A549 (cell line): ENCODE measurements at regions not wholly inside any gene's neighbourhood (a gene's known extent, or its start where the extent isn't known, plus 50 kb on each side); places are given as distances from the start of the nearest gene placed in this dataset.

Source experiments
- ATAC-seq, 2 experiments: fragments of 200-7000 bp in 1 of 2; fragments of >200 bp in 1 of 2; cut with Nextera tagmentation in 1 of 2; cut with Tn5 transposase in 1 of 2; 3 replicates each; pipeline versions ENCODE4 v1.8.0 to v1.9.1; 2018 to 2020; ENCODE audit warnings: mild to moderate bottlenecking in 1 of 2, moderate library complexity in 1 of 2
- CTCF ChIA-PET: fragments of 300-600 bp; sonication (Branson Sonifier 250); formaldehyde crosslinking; extraction: SDS; loops from one replicate; lab custom pipeline; 2021; ENCODE audit warnings: antibody characterized with exemption, inconsistent platforms; lab: Yijun Ruan, JAX
- POLR2A ChIA-PET: fragments of 350-600 bp; formaldehyde crosslinking; extraction: SDS; loops from one replicate; lab custom pipeline; 2021; ENCODE audit warnings: antibody characterized with exemption, inconsistent platforms; lab: Yijun Ruan, JAX
- DNase-seq, 2 experiments: peaks; one replicate each; pipeline versions ENCODE4 v3.0.0 to v3.0.0-alpha.2; 2011 to 2016; ENCODE audit warnings: low read depth in 1 of 2, low spot score in 1 of 2
- FAIRE-seq: peaks from 2 replicates; lab custom pipeline; 2011; peaks lifted over from hg19 to GRCh38; lab: Jason Lieb, UNC
- H3K27ac ChIP-seq, 2 experiments: fragments of >200 bp; sonication (Bioruptor Twin); formaldehyde crosslinking; 3 replicates each; pipeline ENCODE4 v1.5.1; 2016 to 2017
- H3K4me1 ChIP-seq: fragments of >200 bp; sonication (Bioruptor Twin); formaldehyde crosslinking; 3 replicates; pipeline ENCODE4 v1.6.1; 2016
- H3K4me2 ChIP-seq: fragments of >200 bp; sonication (Bioruptor Twin); formaldehyde crosslinking; 3 replicates; pipeline ENCODE4 v1.6.1; 2016
- H3K4me3 ChIP-seq: fragments of >200 bp; sonication (Bioruptor Twin); formaldehyde crosslinking; 3 replicates; pipeline ENCODE4 v1.5.1; 2016
- H3K9me3 ChIP-seq: fragments of >200 bp; sonication (Bioruptor Twin); formaldehyde crosslinking; 3 replicates; pipeline ENCODE4 v1.6.1; 2016
- CBX2 ChIP-seq: fragments of 200-600 bp; sonication (generic); IDR thresholded peaks from 2 replicates; pipeline ENCODE4 v1.6.1; 2016; ENCODE audit warnings: low read depth, mild to moderate bottlenecking, borderline replicate concordance
- CBX8 ChIP-seq: fragments of 200-600 bp; sonication (generic); IDR thresholded peaks from 2 replicates; pipeline ENCODE4 v1.6.1; 2016
- EHMT2 ChIP-seq: fragments of 200-600 bp; sonication (generic); IDR thresholded peaks from 2 replicates; pipeline ENCODE4 v1.6.1; 2016; ENCODE audit warnings: antibody characterized with exemption, low read depth, mild to moderate bottlenecking, moderate library complexity
- FOSB ChIP-seq: fragments of 250-450 bp; sonication (Bioruptor Pico); IDR thresholded peaks from 2 replicates; pipeline ENCODE4 v1.5.0; 2020; ENCODE audit warnings: mild to moderate bottlenecking, moderate library complexity
- FOSL2 ChIP-seq, 2 experiments: fragments of 450-650 bp in 1 of 2; fragments of >200 bp in 1 of 2; sonication (Bioruptor Twin) in 1 of 2; formaldehyde crosslinking; IDR thresholded peaks; 2 replicates each; pipeline versions ENCODE4 v1.5.0 to v1.6.1; 2016 to 2020; ENCODE audit warnings: mild to moderate bottlenecking in 1 of 2, moderate library complexity in 1 of 2
- HDAC2 ChIP-seq: fragments of 200-600 bp; sonication (generic); IDR thresholded peaks from 2 replicates; pipeline ENCODE4 v1.6.1; 2016
- HMGXB4 ChIP-seq: fragments of 250-450 bp; sonication (Bioruptor Pico); IDR thresholded peaks from 2 replicates; pipeline ENCODE4 v1.5.0; 2021; ENCODE audit warnings: mild to moderate bottlenecking, moderate library complexity, borderline replicate concordance
- HOXB5 ChIP-seq: fragments of 250-450 bp; sonication (Bioruptor Pico); IDR thresholded peaks from 2 replicates; pipeline ENCODE4 v1.5.0; 2020; ENCODE audit warnings: mild to moderate bottlenecking, moderate library complexity
- JUNB ChIP-seq: fragments of >200 bp; sonication (Bioruptor Twin); formaldehyde crosslinking; IDR thresholded peaks from 2 replicates; pipeline ENCODE4 v1.6.1; 2016
- KDM1A ChIP-seq: fragments of 200-600 bp; sonication (generic); IDR thresholded peaks from 2 replicates; pipeline ENCODE4 v1.6.1; 2016; ENCODE audit warnings: low read depth, mild to moderate bottlenecking
- MAFK ChIP-seq: fragments of 450-650 bp; IDR thresholded peaks from 2 replicates; pipeline ENCODE4 v1.6.1; 2014; ENCODE audit not compliant: partially characterized antibody
- MYC ChIP-seq: IDR thresholded peaks from 2 replicates; pipeline ENCODE4 v1.6.1; 2012; ENCODE audit warnings: mild to moderate bottlenecking, inconsistent platforms, low read length, improper control_type of control experiment, borderline replicate concordance
- PHF8 ChIP-seq: fragments of 200-600 bp; sonication (generic); IDR thresholded peaks from 2 replicates; pipeline ENCODE4 v1.6.1; 2016; ENCODE audit warnings: low read depth, mild to moderate bottlenecking, antibody characterized with exemption, moderate library complexity, borderline replicate concordance
- RAD21 ChIP-seq, 2 experiments: fragments of >200 bp in 1 of 2; sonication (Bioruptor Twin) in 1 of 2; formaldehyde crosslinking in 1 of 2; IDR thresholded peaks in 1 of 2; conservative IDR thresholded peaks in 1 of 2; 2 replicates in 1 of 2; 3 replicates in 1 of 2; pipeline ENCODE4 v1.6.1; 2012 to 2018; ENCODE audit warnings: inconsistent platforms in 1 of 2
- RARB ChIP-seq: fragments of 250-450 bp; sonication (Bioruptor Pico); IDR thresholded peaks from 2 replicates; pipeline ENCODE4 v1.8.0; 2021; ENCODE audit warnings: mild to moderate bottlenecking, moderate library complexity
- REST ChIP-seq: fragments of 200-600 bp; sonication (generic); IDR thresholded peaks from 2 replicates; pipeline ENCODE4 v1.6.1; 2016; ENCODE audit warnings: antibody characterized with exemption, mild to moderate bottlenecking, moderate library complexity
- RFX5 ChIP-seq: fragments of 450-650 bp; IDR thresholded peaks from 2 replicates; pipeline ENCODE4 v1.7.1; 2014; ENCODE audit warnings: antibody characterized with exemption, mild to moderate bottlenecking, moderate library complexity
- RNF2 ChIP-seq: fragments of 200-600 bp; sonication (generic); IDR thresholded peaks from 2 replicates; pipeline ENCODE4 v1.6.1; 2016; ENCODE audit warnings: low read depth, mild to moderate bottlenecking, antibody characterized with exemption, moderate library complexity, borderline replicate concordance
- SMC3 ChIP-seq: fragments of >200 bp; sonication (Bioruptor Twin); formaldehyde crosslinking; IDR thresholded peaks from 3 replicates; pipeline ENCODE4 v1.6.1; 2018; ENCODE audit warnings: inconsistent platforms
- SREBF2 ChIP-seq: fragments of 450-650 bp; IDR thresholded peaks from 2 replicates; pipeline ENCODE4 v1.6.1; 2014; ENCODE audit warnings: mild to moderate bottlenecking, moderate library complexity
- TP53 ChIP-seq: fragments of 250-450 bp; sonication (Bioruptor Pico); IDR thresholded peaks from 2 replicates; pipeline ENCODE4 v1.5.0; 2021; ENCODE audit warnings: mild to moderate bottlenecking, moderate library complexity
- USF2 ChIP-seq: fragments of 450-650 bp; IDR thresholded peaks from 2 replicates; pipeline ENCODE4 v1.6.1; 2014; ENCODE audit warnings: antibody characterized with exemption
- WGBS: methylation state at CpG from one replicate; pipeline ENCODE4 v1.1.6; 2017; ENCODE audit errors: missing lambda C conversion rate; 5-methylcytosine and 5-hydroxymethylcytosine counted together

- no peak for TF ChIP-seq RAD21 (conservative IDR thresholded peaks at IDR 0.05 in 1 of 2, IDR thresholded peaks at IDR 0.05 in 1 of 2)
- no peak for TF ChIP-seq JUNB
- TF ChIP-seq EHMT2 = no peak
- no peak for TF ChIP-seq RNF2
- TF ChIP-seq MAFK = no peak
- no peak for TF ChIP-seq FOSL2 (IDR thresholded peaks at IDR 0.05)
- TF ChIP-seq FOSL2 (CRISPR knock-in tag; IDR thresholded peaks at IDR 0.05) = no peak
- TF ChIP-seq SREBF2 = no peak
These were observed 113.1 kb upstream of the ADGRL3 start (continued) for GRCh38 chr4:61086979-61087378.

- ChIA-PET CTCF (no interaction called here), POLR2A (no interaction called here)
- FAIRE-seq (no peak), DNase-seq (no peak), ATAC-seq (no peak)
- Histone ChIP-seq H3K27ac (no peak overlapping the region), H3K4me2 (no peak overlapping the region), H3K4me1 (no peaks in the 10 kb centered on the region), H3K4me3 (no peak overlapping the region), H3K9me3 (no peaks in the 10 kb centered on the region)
- TF ChIP-seq TP53 (CRISPR knock-in tag) = no peak
- TF ChIP-seq SMC3 = no peak
- no peak for TF ChIP-seq RFX5
- TF ChIP-seq PHF8 = no peak
- TF ChIP-seq HMGXB4 = no peak
- no peak for TF ChIP-seq FOSB (CRISPR knock-in tag)
- no peak for TF ChIP-seq RARB (CRISPR knock-in tag)
- TF ChIP-seq REST = no peak
- TF ChIP-seq CBX8 = no peak
- no peak for TF ChIP-seq USF2
- TF ChIP-seq CBX2 = no peak
- TF ChIP-seq MYC = no peak
- TF ChIP-seq HDAC2 = no peak
- TF ChIP-seq KDM1A = no peak
- TF ChIP-seq HOXB5 = no peak
- TF ChIP-seq FOSL2 (IDR thresholded peaks at IDR 0.05) = no peak
- no peak for TF ChIP-seq FOSL2 (CRISPR knock-in tag; IDR thresholded peaks at IDR 0.05)
- WGBS = 9% methylated on average over 6 of the region's 6 CpGs
These were observed 105.1 kb upstream of the ADGRL3 start for GRCh38 chr4:61094854-61095598.
